ENCODE measurements at regions not wholly inside any gene's neighbourhood (a gene's known extent, or its start where the extent isn't known, plus 50 kb on each side); places are given as distances from the start of the nearest gene placed in this dataset.

- Histone ChIP-seq H3K36me3 (ENCODE audit: control insufficient read depth, insufficient read depth, low read length) (no peaks in the 10 kb centered on the region), H3K9ac (ENCODE audit: extremely low read depth, low read length, poor library complexity, severe bottlenecking) (no peak overlapping the region), H3K27me3 (ENCODE audit: control insufficient read depth, insufficient read depth, low read length, poor library complexity, severe bottlenecking) (peaks cover 4% of the 10 kb centered on the region), H3K4me1 (ENCODE audit: control insufficient read depth, insufficient read depth, low read length) (no peaks in the 10 kb centered on the region), H3K4me3 (ENCODE audit: low read length) (no peak overlapping the region), H3K27ac (ENCODE audit: low read depth, low read length) (no peak overlapping the region), H3K9me3 (ENCODE audit: control insufficient read depth, low read length) (no peaks in the 10 kb centered on the region)
- Mint-ChIP-seq H3K36me3 (ENCODE audit: low read depth) (no peaks in the 10 kb centered on the region), H3K9me3 (no peaks in the 10 kb centered on the region), H3K27ac (no peak overlapping the region), H3K4me1 (peaks cover 6% of the 10 kb centered on the region), H3K4me3 (no peak overlapping the region), H3K27me3 (ENCODE audit: insufficient read depth) (peaks cover 3% of the 10 kb centered on the region)
- 90 to 100% methylated on average over 2 of the region's 2 CpGs for WGBS, 2 experiments (ENCODE audit: insufficient coverage in 1 of 2, insufficient read length in 1 of 2)
- no peak for TF ChIP-seq CTCF (conservative IDR thresholded peaks at IDR 0.05)
- no peak for DNase-seq
These were observed 377.3 kb downstream of the FAM181B start for GRCh38 chr11:82356316-82356715.

DNA sequence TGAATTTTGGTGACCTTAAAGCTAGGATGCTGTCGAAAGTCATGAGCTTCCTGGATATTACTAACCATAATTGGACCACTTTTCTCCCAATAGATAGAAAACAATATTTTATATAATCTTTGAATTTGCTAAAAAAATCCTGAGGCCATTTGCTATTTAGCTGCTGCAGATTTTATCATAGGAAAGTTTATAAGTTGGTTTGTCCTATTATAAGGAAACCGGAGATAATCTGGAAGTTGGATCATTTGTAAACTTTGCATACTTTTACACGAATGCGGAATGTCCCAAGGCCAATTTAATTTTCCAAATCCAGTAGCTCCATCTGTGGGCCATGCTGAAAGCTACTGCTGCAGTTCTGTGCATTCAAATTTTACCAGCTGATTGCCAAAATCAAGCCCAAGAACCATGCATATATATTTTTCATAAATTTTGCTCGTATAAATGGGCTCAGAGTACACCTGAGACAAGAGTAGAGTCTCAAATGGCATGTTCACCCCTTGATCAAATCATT lies 378.3 kb downstream of the FAM181B start:
- Histone ChIP-seq H3K9ac (ENCODE audit: extremely low read depth, low read length, poor library complexity, severe bottlenecking) (no peak overlapping the region), H3K27ac (ENCODE audit: low read depth, low read length) (no peak overlapping the region), H3K27me3 (ENCODE audit: control insufficient read depth, insufficient read depth, low read length, poor library complexity, severe bottlenecking) (peaks cover 4% of the 10 kb centered on the region), H3K9me3 (ENCODE audit: control insufficient read depth, low read length) (no peaks in the 10 kb centered on the region), H3K4me3 (ENCODE audit: low read length) (no peak overlapping the region), H3K4me1 (ENCODE audit: control insufficient read depth, insufficient read depth, low read length) (no peaks in the 10 kb centered on the region), H3K36me3 (ENCODE audit: control insufficient read depth, insufficient read depth, low read length) (no peaks in the 10 kb centered on the region)
- H3K36me3 Mint-ChIP-seq (ENCODE audit: low read depth), result no peaks in the 10 kb centered on the region
- 96 to 100% methylated on average over 1 to 5 of the region's 5 CpGs for WGBS, 2 experiments (ENCODE audit: insufficient coverage in 1 of 2, insufficient read length in 1 of 2)
- no peak for DNase-seq
- TF ChIP-seq CTCF (conservative IDR thresholded peaks at IDR 0.05), result no peak
- H3K4me1 Mint-ChIP-seq, result peaks cover 4% of the 10 kb centered on the region
- peaks cover 3% of the 10 kb centered on the region for H3K27me3 Mint-ChIP-seq (ENCODE audit: insufficient read depth)
- H3K9me3 Mint-ChIP-seq, result no peaks in the 10 kb centered on the region
- no peak overlapping the region for H3K4me3 Mint-ChIP-seq
- no peak overlapping the region for H3K27ac Mint-ChIP-seq

DNA sequence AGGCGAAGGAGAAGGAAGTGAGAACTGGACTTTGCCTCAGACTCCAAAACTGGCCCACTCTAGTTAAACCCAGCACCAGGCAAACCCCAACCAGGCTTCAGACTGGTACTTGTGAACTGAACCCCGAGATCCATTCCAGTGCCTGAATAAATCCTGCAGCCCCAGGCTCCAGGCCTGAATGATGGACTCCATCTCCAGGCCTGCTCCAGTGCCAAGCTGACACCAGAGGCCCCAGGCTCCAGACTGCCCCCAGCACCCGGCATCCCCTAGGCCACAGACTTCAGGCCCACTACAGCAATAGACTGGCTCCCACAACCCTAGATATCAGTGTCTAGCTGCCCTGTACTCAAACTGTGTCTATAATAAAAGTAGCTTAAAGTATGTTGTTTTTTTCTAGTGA lies 406.8 kb downstream of the FAM181B start:
- no peaks in the 10 kb centered on the region for H3K9me3 ChIP-seq (ENCODE audit: control insufficient read depth, low read length)
- H3K27me3 ChIP-seq (ENCODE audit: control insufficient read depth, insufficient read depth, low read length, poor library complexity, severe bottlenecking), result no peaks in the 10 kb centered on the region
- Mint-ChIP-seq H3K9me3 (no peaks in the 10 kb centered on the region), H3K27me3 (ENCODE audit: insufficient read depth) (no peaks in the 10 kb centered on the region), H3K36me3 (ENCODE audit: low read depth) (no peaks in the 10 kb centered on the region), H3K4me1 (no peaks in the 10 kb centered on the region), H3K27ac (no peak overlapping the region), H3K4me3 (no peak overlapping the region)
- no peaks in the 10 kb centered on the region for H3K4me1 ChIP-seq (ENCODE audit: control insufficient read depth, insufficient read depth, low read length)
- no peak for DNase-seq
- no peak overlapping the region for H3K4me3 ChIP-seq (ENCODE audit: low read length)
- no peaks in the 10 kb centered on the region for H3K36me3 ChIP-seq (ENCODE audit: control insufficient read depth, insufficient read depth, low read length)
- TF ChIP-seq CTCF (conservative IDR thresholded peaks at IDR 0.05), result no peak
- no peak overlapping the region for H3K9ac ChIP-seq (ENCODE audit: extremely low read depth, low read length, poor library complexity, severe bottlenecking)
- 67 to 92% methylated on average over 1 to 3 of the region's 3 CpGs for WGBS, 2 experiments (ENCODE audit: insufficient coverage in 1 of 2, insufficient read length in 1 of 2)
- no peak overlapping the region for H3K27ac ChIP-seq (ENCODE audit: low read depth, low read length)

All from endodermal cell (in vitro differentiated cells).